Activated T-helper 1 cell treated with anti-CD3 and anti-CD28 coated beads, Interleukin-12 subunit alpha, Interleukin-12 subunit beta, Interleukin-2, Interleukin-4 antibody, amounts not matched to agents 30 ng/mL and 10 ng/mL and 1 ng/mL, durations not matched to agents 14 hours and 24 hours and 36 hours (primary cell): ENCODE measurements at regions not wholly inside any gene's neighbourhood (a gene's known extent, or its start where the extent isn't known, plus 50 kb on each side); places are given as distances from the start of the nearest gene placed in this dataset.
"Not testable (repeated sequence)": the region's sequence is repeated elsewhere in the genome, so short reads cannot be mapped to it uniquely, and the experiment has no call there.

Experiments
- DNase-seq: peaks from one replicate; pipeline ENCODE4 v3.0.0; 2021; ENCODE audit warnings: low spot score
- H3K27ac Mint-ChIP-seq: one replicate; pipeline ENCODE4 v1.8.0; 2021; ENCODE audit warnings: mild to moderate bottlenecking, mixed read lengths
- H3K27me3 Mint-ChIP-seq: one replicate; pipeline ENCODE4 v1.8.0; 2022; ENCODE audit warnings: mild to moderate bottlenecking, moderate library complexity, mixed read lengths; ENCODE audit not compliant: insufficient read depth
- H3K36me3 Mint-ChIP-seq: one replicate; pipeline ENCODE4 v1.8.0; 2021; ENCODE audit warnings: low read depth, mixed read lengths
- H3K4me1 Mint-ChIP-seq: one replicate; pipeline ENCODE4 v1.8.0; 2021; ENCODE audit warnings: low read depth, mixed read lengths
- H3K4me3 Mint-ChIP-seq: one replicate; pipeline ENCODE4 v1.8.0; 2021; ENCODE audit warnings: mild to moderate bottlenecking, moderate library complexity, mixed read lengths
- H3K9me3 Mint-ChIP-seq: one replicate; pipeline ENCODE4 v1.8.0; 2021; ENCODE audit warnings: mixed read lengths
- intact Hi-C: fragments of 100-400 bp; cut with micrococcal nuclease; formaldehyde crosslinking; loops from one replicate; pipeline ENCODE4 v1.15.1; 2024

GRCh38 chr22:48503035-48503625 is 1324.5 kb downstream of the BRD1 start:
- intact Hi-C loops = no loop called here
- no peak overlapping the region for H3K27ac Mint-ChIP-seq

GRCh38 chr22:48501231-48501750 is 1326.4 kb downstream of the BRD1 start:
- H3K9me3 Mint-ChIP-seq = no peaks in the 10 kb centered on the region
- H3K27me3 Mint-ChIP-seq = no peaks in the 10 kb centered on the region
- no peaks in the 10 kb centered on the region for H3K36me3 Mint-ChIP-seq
- intact Hi-C loops = no loop called here
- H3K4me1 Mint-ChIP-seq = no peaks in the 10 kb centered on the region
- no peak overlapping the region for H3K27ac Mint-ChIP-seq
- H3K4me3 Mint-ChIP-seq = no peak overlapping the region
- no peak for DNase-seq

More at GRCh38 chr22:48503035-48503625, 1324.5 kb downstream of the BRD1 start:
- no peak for DNase-seq
- H3K9me3 Mint-ChIP-seq = no peaks in the 10 kb centered on the region
- H3K4me3 Mint-ChIP-seq = no peak overlapping the region
- H3K27me3 Mint-ChIP-seq = no peaks in the 10 kb centered on the region
- H3K4me1 Mint-ChIP-seq = no peaks in the 10 kb centered on the region
- no peaks in the 10 kb centered on the region for H3K36me3 Mint-ChIP-seq

GRCh38 chr22:48500471-48501230 is 1327.0 kb downstream of the BRD1 start:
- Mint-ChIP-seq H3K27me3 (no peaks in the 10 kb centered on the region), H3K9me3 (no peaks in the 10 kb centered on the region), H3K27ac (no peak overlapping the region), H3K4me1 (no peaks in the 10 kb centered on the region), H3K4me3 (no peak overlapping the region), H3K36me3 (no peaks in the 10 kb centered on the region)
- no peak for DNase-seq
- intact Hi-C loops = no loop called here

GRCh38 chr22:48499456-48500425 is 1327.9 kb downstream of the BRD1 start:
- no peaks in the 10 kb centered on the region for H3K27me3 Mint-ChIP-seq
- no peak for DNase-seq
- H3K36me3 Mint-ChIP-seq = no peaks in the 10 kb centered on the region
- no peaks in the 10 kb centered on the region for H3K9me3 Mint-ChIP-seq
- H3K4me3 Mint-ChIP-seq = no peak overlapping the region
- H3K27ac Mint-ChIP-seq = no peak overlapping the region
- intact Hi-C loops = no loop called here
- H3K4me1 Mint-ChIP-seq = no peaks in the 10 kb centered on the region

GRCh38 chr22:48498526-48499331 is 1328.9 kb downstream of the BRD1 start:
- Mint-ChIP-seq H3K36me3 (no peaks in the 10 kb centered on the region), H3K4me3 (no peak overlapping the region), H3K27ac (no peak overlapping the region), H3K9me3 (no peaks in the 10 kb centered on the region), H3K27me3 (no peaks in the 10 kb centered on the region), H3K4me1 (no peaks in the 10 kb centered on the region)
- no peak for DNase-seq
- intact Hi-C loops = no loop called here

- H3K27me3 Mint-ChIP-seq, H3K4me3 Mint-ChIP-seq, DNase-seq, H3K36me3 Mint-ChIP-seq, H3K27ac Mint-ChIP-seq, intact Hi-C loops, H3K9me3 Mint-ChIP-seq, H3K4me1 Mint-ChIP-seq: not testable (repeated sequence)
These were observed 1329.7 kb downstream of the BRD1 start for GRCh38 chr22:48497743-48498520.

- intact Hi-C loops = no loop called here
- H3K4me3 Mint-ChIP-seq = no peak overlapping the region
- no peak overlapping the region for H3K27ac Mint-ChIP-seq
- DNase-seq = no peak
- no peaks in the 10 kb centered on the region for H3K4me1 Mint-ChIP-seq
- H3K9me3 Mint-ChIP-seq = no peaks in the 10 kb centered on the region
- no peaks in the 10 kb centered on the region for H3K36me3 Mint-ChIP-seq
- H3K27me3 Mint-ChIP-seq = peaks cover 8% of the 10 kb centered on the region
These were observed 1330.6 kb downstream of the BRD1 start for GRCh38 chr22:48496987-48497650.

GRCh38 chr22:48496226-48496845 is 1331.3 kb downstream of the BRD1 start:
- no peak overlapping the region for H3K27ac Mint-ChIP-seq
- no peak overlapping the region for H3K4me3 Mint-ChIP-seq
- H3K27me3 Mint-ChIP-seq = peaks cover 14% of the 10 kb centered on the region
- intact Hi-C loops = no loop called here
- DNase-seq = no peak
- no peaks in the 10 kb centered on the region for H3K4me1 Mint-ChIP-seq
- no peaks in the 10 kb centered on the region for H3K36me3 Mint-ChIP-seq
- H3K9me3 Mint-ChIP-seq = no peaks in the 10 kb centered on the region

- no peaks in the 10 kb centered on the region for H3K9me3 Mint-ChIP-seq
- intact Hi-C loops = no loop called here
These were observed 1332.0 kb downstream of the BRD1 start for GRCh38 chr22:48495751-48496080.

GRCh38 chr22:48494968-48495750 is 1332.5 kb downstream of the BRD1 start:
- Mint-ChIP-seq H3K4me3 (no peak overlapping the region), H3K9me3 (no peaks in the 10 kb centered on the region), H3K27ac (no peak overlapping the region), H3K27me3 (peaks cover 22% of the 10 kb centered on the region), H3K36me3 (no peaks in the 10 kb centered on the region), H3K4me1 (no peaks in the 10 kb centered on the region)
- intact Hi-C loops = no loop called here
- DNase-seq = no peak

More at GRCh38 chr22:48495751-48496080, 1332.0 kb downstream of the BRD1 start:
- no peaks in the 10 kb centered on the region for H3K4me1 Mint-ChIP-seq
- H3K4me3 Mint-ChIP-seq = no peak overlapping the region
- H3K27me3 Mint-ChIP-seq = peaks cover 19% of the 10 kb centered on the region
- no peaks in the 10 kb centered on the region for H3K36me3 Mint-ChIP-seq
- no peak for DNase-seq
- no peak overlapping the region for H3K27ac Mint-ChIP-seq
